Ectodermal cell (in vitro differentiated cells): ENCODE measurements at regions not wholly inside any gene's neighbourhood (a gene's known extent, or its start where the extent isn't known, plus 50 kb on each side); places are given as distances from the start of the nearest gene placed in this dataset.
"Not testable (repeated sequence)": the region's sequence is repeated elsewhere in the genome, so short reads cannot be mapped to it uniquely, and the experiment has no call there.

ENCODE experiments used
- H3K27ac ChIP-seq: 2 replicates; pipeline ENCODE4 v1.7.0; 2013; ENCODE audit warnings: mild to moderate bottlenecking, low read depth, low read length; ENCODE audit not compliant: insufficient read depth, poor library complexity, severe bottlenecking
- H3K27me3 ChIP-seq: 2 replicates; pipeline ENCODE4 v1.7.0; 2013; ENCODE audit warnings: mild to moderate bottlenecking, low read length; ENCODE audit not compliant: insufficient read depth, control insufficient read depth, poor library complexity, severe bottlenecking
- H3K36me3 ChIP-seq: one replicate; pipeline ENCODE4 v1.7.0; 2013; ENCODE audit warnings: low read length; ENCODE audit not compliant: control insufficient read depth, insufficient read depth
- H3K4me1 ChIP-seq: one replicate; pipeline ENCODE4 v1.7.0; 2013; ENCODE audit warnings: low read length; ENCODE audit not compliant: control insufficient read depth, insufficient read depth
- H3K4me3 ChIP-seq: 2 replicates; pipeline ENCODE4 v1.7.0; 2013; ENCODE audit warnings: low read depth, low read length, control low read depth; ENCODE audit not compliant: insufficient read depth
- H3K9me3 ChIP-seq: 2 replicates; pipeline ENCODE4 v1.7.0; 2013; ENCODE audit warnings: mild to moderate bottlenecking, low read length, moderate library complexity; ENCODE audit not compliant: control insufficient read depth
- WGBS, 2 experiments: methylation state at CpG; one replicate each; pipeline ENCODE4 v1.1.7; 2013; ENCODE audit warnings: missing lambda C conversion rate in 2 of 2; 5-methylcytosine and 5-hydroxymethylcytosine counted together

- no peaks in the 10 kb centered on the region for H3K36me3 ChIP-seq
- no peak overlapping the region for H3K27ac ChIP-seq
- no peaks in the 10 kb centered on the region for H3K27me3 ChIP-seq
- H3K4me1 ChIP-seq, result peaks cover 17% of the 10 kb centered on the region
- H3K9me3 ChIP-seq, result no peaks in the 10 kb centered on the region
- 93 to 97% methylated on average over 3 of the region's 3 CpGs for WGBS, 2 experiments
- H3K4me3 ChIP-seq, result no peak overlapping the region
Observed at GRCh38 chr1:229005097-229005496, 265.8 kb upstream of the RAB4A start.

- Histone ChIP-seq H3K4me3 (no peak overlapping the region), H3K9me3 (no peaks in the 10 kb centered on the region), H3K27me3 (no peaks in the 10 kb centered on the region), H3K36me3 (no peaks in the 10 kb centered on the region), H3K27ac (no peak overlapping the region), H3K4me1 (peaks cover 17% of the 10 kb centered on the region)
- 90 to 92% methylated on average over 7 of the region's 7 CpGs for WGBS, 2 experiments
Observed at GRCh38 chr1:229005556-229005955, 265.4 kb upstream of the RAB4A start.

DNA sequence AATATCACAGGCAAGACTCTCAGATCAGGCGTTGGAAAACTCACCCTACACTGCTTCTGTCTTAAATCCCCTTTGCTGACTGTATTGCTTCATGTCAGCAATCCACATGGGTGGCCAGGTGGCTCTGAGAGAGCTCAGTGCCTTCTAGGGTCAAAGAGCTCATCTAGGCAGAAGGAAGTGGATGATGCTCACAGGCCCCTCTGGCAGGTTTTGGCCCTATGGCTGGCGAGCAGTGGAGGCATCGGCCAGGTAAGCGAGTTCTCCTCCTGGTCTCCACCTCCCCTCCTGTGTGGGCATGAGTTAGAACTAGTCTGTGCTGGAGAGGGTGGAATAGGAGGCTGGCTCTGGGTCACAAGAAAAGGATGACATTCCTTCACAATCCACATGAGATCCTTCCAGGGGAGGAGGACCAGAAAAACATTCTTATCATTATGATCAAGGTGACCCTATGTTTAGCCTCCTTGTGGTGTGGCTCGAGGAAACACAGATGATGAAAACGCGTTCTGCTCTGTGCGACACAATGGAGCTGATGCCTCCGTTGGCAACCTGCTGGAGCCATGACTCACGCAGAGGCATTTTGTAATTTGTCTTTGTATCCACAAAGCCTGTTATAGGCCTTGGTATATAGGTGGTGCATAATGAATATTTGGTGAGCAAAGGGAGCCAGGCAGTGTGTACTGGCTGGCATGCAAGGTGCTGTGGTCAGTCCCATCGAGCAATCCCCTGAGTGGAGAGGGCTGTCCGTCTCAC, 264.6 kb upstream of the RAB4A start:
- H3K36me3 ChIP-seq, result no peaks in the 10 kb centered on the region
- no peaks in the 10 kb centered on the region for H3K27me3 ChIP-seq
- WGBS, 2 experiments, result 90 to 91% methylated on average over 12 of the region's 12 CpGs
- no peak overlapping the region for H3K27ac ChIP-seq
- H3K9me3 ChIP-seq, result no peaks in the 10 kb centered on the region
- H3K4me1 ChIP-seq, result peaks cover 17% of the 10 kb centered on the region
- no peak overlapping the region for H3K4me3 ChIP-seq

GRCh38 chr1:229007167-229007566, 263.7 kb upstream of the RAB4A start:
- H3K27me3 ChIP-seq, result no peaks in the 10 kb centered on the region
- WGBS, 2 experiments, result 97% methylated on average over 7 of the region's 7 CpGs
- H3K4me1 ChIP-seq, result peaks cover 17% of the 10 kb centered on the region

DNA sequence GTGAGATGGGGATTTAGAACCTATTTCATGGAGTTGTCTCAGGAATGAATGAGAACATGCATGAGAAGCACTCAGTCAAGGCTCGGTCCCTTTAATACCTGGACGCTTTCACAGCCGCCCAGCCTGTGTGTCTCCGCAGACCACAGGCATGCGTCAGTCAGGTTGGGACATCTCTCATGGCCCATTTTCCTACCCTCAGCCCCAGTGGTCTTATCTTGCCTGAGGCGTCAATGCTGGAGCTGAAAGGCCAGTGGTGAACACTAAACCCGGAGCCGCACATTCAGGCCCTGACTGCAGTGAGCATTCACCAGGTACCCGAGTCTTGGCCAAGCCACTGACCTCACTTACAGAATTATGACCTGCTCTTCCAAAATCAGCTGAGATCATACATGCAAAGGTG, 263.2 kb upstream of the RAB4A start:
- Histone ChIP-seq H3K9me3 (no peaks in the 10 kb centered on the region), H3K36me3 (no peaks in the 10 kb centered on the region), H3K4me1 (peaks cover 13% of the 10 kb centered on the region), H3K27ac (no peak overlapping the region), H3K4me3 (no peak overlapping the region), H3K27me3 (no peaks in the 10 kb centered on the region)
- WGBS, 2 experiments, result 93% methylated on average over 9 of the region's 9 CpGs

More at GRCh38 chr1:229007167-229007566, 263.7 kb upstream of the RAB4A start:
- Histone ChIP-seq H3K4me3 (no peak overlapping the region), H3K27ac (no peak overlapping the region), H3K36me3 (no peaks in the 10 kb centered on the region), H3K9me3 (no peaks in the 10 kb centered on the region)

DNA sequence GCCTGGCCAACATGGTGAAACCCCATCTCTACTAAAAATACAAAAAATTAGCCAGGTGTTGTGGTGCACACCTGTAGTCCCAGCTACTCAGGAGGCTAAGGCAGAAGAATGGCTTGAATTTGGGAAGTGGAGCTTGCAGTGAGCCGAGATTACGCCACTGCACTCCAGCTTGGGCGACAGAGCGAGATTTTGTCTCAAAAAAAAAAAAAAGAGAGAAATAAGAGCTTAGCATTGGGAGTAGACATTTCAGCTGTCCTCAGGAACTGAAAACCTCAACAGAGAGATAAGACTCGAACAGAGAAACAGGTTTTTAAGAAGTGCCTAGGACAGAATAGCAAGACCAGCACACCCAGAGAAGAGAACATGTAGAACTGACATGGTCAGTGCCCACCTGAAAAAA, 262.6 kb upstream of the RAB4A start:
- not testable (repeated sequence) for H3K4me1 ChIP-seq, H3K36me3 ChIP-seq, H3K9me3 ChIP-seq, H3K4me3 ChIP-seq, H3K27me3 ChIP-seq, H3K27ac ChIP-seq
- 92 to 96% methylated on average over 5 of the region's 5 CpGs for WGBS, 2 experiments

- Histone ChIP-seq H3K9me3 (no peaks in the 10 kb centered on the region), H3K27me3 (no peaks in the 10 kb centered on the region), H3K4me3 (no peak overlapping the region), H3K4me1 (peaks cover 7% of the 10 kb centered on the region), H3K36me3 (no peaks in the 10 kb centered on the region), H3K27ac (no peak overlapping the region)
- WGBS, 2 experiments, result 90 to 100% methylated on average over 1 to 2 of the region's 2 CpGs
Observed at GRCh38 chr1:229011022-229011421, 259.9 kb upstream of the RAB4A start.

DNA sequence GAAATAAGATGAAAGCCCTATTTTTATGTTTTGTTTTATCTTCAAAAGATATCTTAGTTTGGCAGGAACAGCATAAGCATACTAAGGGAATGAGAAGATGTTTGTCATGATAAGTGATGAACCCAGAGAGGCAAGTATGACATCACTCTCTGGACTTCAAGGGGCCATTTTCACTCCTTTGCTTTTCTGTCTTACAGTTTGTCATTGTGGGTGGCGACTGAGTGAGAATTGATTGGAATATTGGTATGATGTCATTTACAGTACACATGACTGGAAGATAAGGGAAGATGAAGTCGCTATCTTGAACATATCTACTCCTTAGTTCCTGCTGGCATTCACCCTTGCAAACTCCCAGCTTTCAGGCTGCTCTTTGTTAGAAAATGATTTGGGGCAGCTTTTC, 258.1 kb upstream of the RAB4A start:
- 94 to 97% methylated on average over 2 of the region's 2 CpGs for WGBS, 2 experiments
- Histone ChIP-seq H3K4me3 (no peak overlapping the region), H3K27ac (no peak overlapping the region), H3K9me3 (no peaks in the 10 kb centered on the region), H3K4me1 (peaks cover 7% of the 10 kb centered on the region), H3K27me3 (no peaks in the 10 kb centered on the region), H3K36me3 (no peaks in the 10 kb centered on the region)

DNA sequence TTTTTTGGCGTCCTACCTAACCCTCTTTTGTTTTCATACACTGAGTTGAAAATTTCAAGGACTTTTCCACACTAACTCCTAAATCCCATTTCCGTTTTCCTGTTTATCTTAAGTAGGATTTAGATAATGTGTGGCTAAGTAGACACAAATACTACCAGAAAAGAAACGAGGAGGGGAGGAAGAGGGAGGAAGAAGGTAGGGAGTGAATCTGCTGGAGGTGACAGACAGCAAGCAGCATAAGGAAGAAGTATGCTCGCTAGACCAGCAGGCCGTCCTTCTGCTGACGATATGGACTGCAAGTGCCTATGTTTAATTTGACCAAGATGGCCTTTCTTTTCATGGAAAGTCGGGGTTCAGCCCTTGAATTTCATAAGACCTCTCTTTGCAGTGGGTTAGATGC, 256.9 kb upstream of the RAB4A start:
- no peaks in the 10 kb centered on the region for H3K27me3 ChIP-seq
- no peak overlapping the region for H3K27ac ChIP-seq
- H3K36me3 ChIP-seq, result no peaks in the 10 kb centered on the region
- WGBS, 2 experiments, result 73 to 80% methylated on average over 5 to 6 of the region's 7 CpGs
- H3K4me3 ChIP-seq, result no peak overlapping the region
- no peaks in the 10 kb centered on the region for H3K9me3 ChIP-seq
- H3K4me1 ChIP-seq, result peaks cover 7% of the 10 kb centered on the region

DNA sequence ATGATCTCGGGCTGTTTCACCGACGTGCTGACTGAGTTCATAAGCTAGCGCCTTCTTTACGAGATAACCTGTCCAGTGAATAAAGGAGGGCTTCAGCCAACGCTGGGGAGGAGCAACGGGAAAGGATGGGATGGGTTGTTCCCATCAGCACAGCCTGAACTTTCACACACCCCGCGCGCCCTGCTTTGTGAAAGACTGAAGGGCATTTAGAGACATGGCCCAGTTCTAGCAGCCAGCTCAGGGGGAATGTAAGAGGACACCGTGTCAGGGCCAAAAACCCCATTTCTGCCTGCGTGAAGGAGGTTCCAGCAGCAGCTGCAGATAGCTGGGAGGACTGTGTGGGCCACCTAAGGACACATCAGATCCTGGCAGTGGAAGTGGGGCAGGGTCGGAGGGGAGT, 255.1 kb upstream of the RAB4A start:
- 91% methylated on average over 12 to 13 of the region's 13 CpGs for WGBS, 2 experiments
- no peaks in the 10 kb centered on the region for H3K36me3 ChIP-seq
- H3K4me3 ChIP-seq, result no peak overlapping the region
- no peaks in the 10 kb centered on the region for H3K27me3 ChIP-seq
- no peak overlapping the region for H3K27ac ChIP-seq
- no peaks in the 10 kb centered on the region for H3K9me3 ChIP-seq
- H3K4me1 ChIP-seq, result peaks cover 7% of the 10 kb centered on the region

GRCh38 chr1:229017091-229017490, 253.8 kb upstream of the RAB4A start:
- no peak overlapping the region for H3K4me3 ChIP-seq
- 92 to 96% methylated on average over 4 of the region's 4 CpGs for WGBS, 2 experiments

More at GRCh38 chr1:229017091-229017490, 253.8 kb upstream of the RAB4A start:
- Histone ChIP-seq H3K9me3 (no peaks in the 10 kb centered on the region), H3K27ac (no peak overlapping the region), H3K27me3 (no peaks in the 10 kb centered on the region), H3K36me3 (no peaks in the 10 kb centered on the region), H3K4me1 (peaks cover 11% of the 10 kb centered on the region)
